DND-41 (cell line): ENCODE measurements at regions not wholly inside any gene's neighbourhood (a gene's known extent, or its start where the extent isn't known, plus 50 kb on each side); places are given as distances from the start of the nearest gene placed in this dataset.

Experiments used
- EZH2 ChIP-seq: IDR thresholded peaks from 3 replicates; pipeline ENCODE4 v1.6.1; 2012; ENCODE audit warnings: borderline replicate concordance, low read depth, mild to moderate bottlenecking, moderate library complexity, low read length, inconsistent platforms; ENCODE audit not compliant: severe bottlenecking
- TF ChIP-seq, protein P1 (sequence below): IDR thresholded peaks from 2 replicates; pipeline ENCODE4 v1.5.1; 2012; ENCODE audit warnings: borderline replicate concordance, low read length, moderate library complexity, mild to moderate bottlenecking; ENCODE audit not compliant: poor library complexity, severe bottlenecking; ENCODE audit errors: extremely low read depth

DNA sequence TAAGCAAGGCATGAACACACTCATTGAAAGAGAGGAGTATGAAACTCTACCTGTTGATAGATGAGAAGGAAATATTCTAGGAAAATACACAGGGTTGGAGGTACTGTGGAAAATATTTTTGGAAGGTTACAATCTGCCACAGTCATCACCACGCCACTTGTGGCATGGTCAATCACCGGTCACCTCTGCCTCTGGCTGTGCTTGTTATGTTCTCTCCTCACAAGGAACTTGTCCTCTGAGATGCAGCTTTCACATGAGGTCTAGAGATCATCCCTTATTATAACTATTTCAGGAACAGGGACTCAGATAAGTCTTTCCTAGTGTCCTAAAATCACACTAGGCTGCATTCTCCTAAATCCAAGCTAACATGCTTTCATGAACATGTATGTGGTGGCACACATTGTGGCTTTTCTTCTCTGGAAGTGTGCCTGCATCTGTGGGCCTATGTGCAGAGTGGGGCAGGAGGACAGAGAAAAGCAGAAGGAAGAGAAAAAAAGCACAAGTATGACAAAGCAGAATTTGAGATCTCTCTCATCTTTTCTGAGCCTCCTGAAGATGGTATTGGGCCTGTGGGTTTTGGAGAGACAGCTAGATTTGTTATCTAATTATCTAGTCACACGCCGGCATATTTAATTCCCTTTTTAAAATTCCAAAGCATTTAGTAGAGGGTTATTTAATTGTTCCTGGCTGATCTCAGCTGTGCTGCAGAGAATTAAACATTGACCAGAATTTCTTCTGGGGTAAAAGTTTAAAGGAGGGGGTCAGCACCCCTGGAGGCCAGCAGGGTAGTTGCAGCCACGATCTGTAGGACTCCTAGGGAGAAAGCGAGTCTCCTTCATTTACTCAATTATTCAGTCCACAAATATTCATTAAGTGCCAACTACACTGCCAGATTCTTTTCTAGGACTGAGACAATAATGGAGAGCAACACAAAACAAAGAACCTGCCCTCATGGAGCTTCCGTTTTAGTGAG, 294.6 kb downstream of the RDH14 start:
- TF ChIP-seq, protein P1, sequence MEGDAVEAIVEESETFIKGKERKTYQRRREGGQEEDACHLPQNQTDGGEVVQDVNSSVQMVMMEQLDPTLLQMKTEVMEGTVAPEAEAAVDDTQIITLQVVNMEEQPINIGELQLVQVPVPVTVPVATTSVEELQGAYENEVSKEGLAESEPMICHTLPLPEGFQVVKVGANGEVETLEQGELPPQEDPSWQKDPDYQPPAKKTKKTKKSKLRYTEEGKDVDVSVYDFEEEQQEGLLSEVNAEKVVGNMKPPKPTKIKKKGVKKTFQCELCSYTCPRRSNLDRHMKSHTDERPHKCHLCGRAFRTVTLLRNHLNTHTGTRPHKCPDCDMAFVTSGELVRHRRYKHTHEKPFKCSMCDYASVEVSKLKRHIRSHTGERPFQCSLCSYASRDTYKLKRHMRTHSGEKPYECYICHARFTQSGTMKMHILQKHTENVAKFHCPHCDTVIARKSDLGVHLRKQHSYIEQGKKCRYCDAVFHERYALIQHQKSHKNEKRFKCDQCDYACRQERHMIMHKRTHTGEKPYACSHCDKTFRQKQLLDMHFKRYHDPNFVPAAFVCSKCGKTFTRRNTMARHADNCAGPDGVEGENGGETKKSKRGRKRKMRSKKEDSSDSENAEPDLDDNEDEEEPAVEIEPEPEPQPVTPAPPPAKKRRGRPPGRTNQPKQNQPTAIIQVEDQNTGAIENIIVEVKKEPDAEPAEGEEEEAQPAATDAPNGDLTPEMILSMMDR: peak; percentile 25
- no peak for TF ChIP-seq EZH2
